Activated B cell treated with CpG ODN at 0.5 μM for 24 hours (primary cell): ENCODE measurements at regions not wholly inside any gene's neighbourhood (a gene's known extent, or its start where the extent isn't known, plus 50 kb on each side); places are given as distances from the start of the nearest gene placed in this dataset.

Source experiments
- ATAC-seq: fragments of 200-7000 bp; cut with Tn5 transposase; one replicate; pipeline ENCODE4 v1.10.0; 2021; ENCODE audit warnings: low read depth, mild to moderate bottlenecking, moderate library complexity
- CTCF ChIA-PET: fragments of 350-600 bp; sonication (Branson Sonifier 250); formaldehyde crosslinking; loops from one replicate; lab custom pipeline; 2021; ENCODE audit warnings: antibody characterized with exemption; lab: Charles Lee
- POLR2A ChIA-PET: fragments of 350-600 bp; sonication (Branson Sonifier 250); formaldehyde crosslinking; loops from one replicate; lab custom pipeline; 2021; ENCODE audit warnings: antibody characterized with exemption; lab: Charles Lee
- DNase-seq: peaks from one replicate; pipeline ENCODE4 v3.0.0; 2022
- H3K27ac Mint-ChIP-seq: one replicate; pipeline ENCODE4 v1.8.0; 2020; ENCODE audit warnings: mixed read lengths
- H3K27me3 Mint-ChIP-seq: one replicate; pipeline ENCODE4 v1.8.0; 2021; ENCODE audit warnings: mixed read lengths
- H3K36me3 Mint-ChIP-seq: one replicate; pipeline ENCODE4 v1.8.0; 2021; ENCODE audit warnings: low read depth, mixed read lengths
- H3K4me1 Mint-ChIP-seq: one replicate; pipeline ENCODE4 v1.8.0; 2021; ENCODE audit warnings: mixed read lengths
- H3K4me3 Mint-ChIP-seq: one replicate; pipeline ENCODE4 v1.8.0; 2020; ENCODE audit warnings: mild to moderate bottlenecking, mixed read lengths
- H3K9me3 Mint-ChIP-seq: one replicate; pipeline ENCODE4 v1.8.0; 2020; ENCODE audit warnings: mixed read lengths
- intact Hi-C: fragments of 100-400 bp; cut with micrococcal nuclease; formaldehyde crosslinking; loops from one replicate; pipeline ENCODE4 v1.15.1; 2024
- TF ChIP-seq, protein P1 (sequence below): fragments of 200-600 bp; IDR thresholded peaks from one replicate; pipeline ENCODE4 v1.8.0; 2022; ENCODE audit warnings: antibody characterized with exemption, mild to moderate bottlenecking

DNA sequence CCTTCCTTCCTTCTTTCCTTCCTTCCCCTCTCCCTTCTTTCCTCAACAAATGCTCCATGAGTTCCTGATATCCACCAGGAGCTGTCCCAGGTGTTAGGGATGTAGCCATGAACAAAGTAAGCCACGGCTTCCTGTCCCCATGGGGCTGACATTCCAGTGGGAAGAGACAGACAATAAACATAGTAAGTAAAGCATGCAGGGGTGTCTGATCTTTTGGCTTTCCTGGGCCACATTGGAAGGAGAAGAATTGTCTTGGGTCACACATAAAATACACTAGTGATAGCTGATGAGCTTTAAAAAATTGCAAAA, 81.5 kb upstream of the ZBTB40 start:
- POLR2A ChIA-PET: no interaction called here
- DNase-seq (no peak), ATAC-seq (no peak)
- peaks cover 21% of the 10 kb centered on the region for H3K27me3 Mint-ChIP-seq
- H3K27ac Mint-ChIP-seq: no peak overlapping the region
- H3K36me3 Mint-ChIP-seq: no peaks in the 10 kb centered on the region
- CTCF ChIA-PET: no interaction called here
- no peaks in the 10 kb centered on the region for H3K9me3 Mint-ChIP-seq
- TF ChIP-seq, protein P1, sequence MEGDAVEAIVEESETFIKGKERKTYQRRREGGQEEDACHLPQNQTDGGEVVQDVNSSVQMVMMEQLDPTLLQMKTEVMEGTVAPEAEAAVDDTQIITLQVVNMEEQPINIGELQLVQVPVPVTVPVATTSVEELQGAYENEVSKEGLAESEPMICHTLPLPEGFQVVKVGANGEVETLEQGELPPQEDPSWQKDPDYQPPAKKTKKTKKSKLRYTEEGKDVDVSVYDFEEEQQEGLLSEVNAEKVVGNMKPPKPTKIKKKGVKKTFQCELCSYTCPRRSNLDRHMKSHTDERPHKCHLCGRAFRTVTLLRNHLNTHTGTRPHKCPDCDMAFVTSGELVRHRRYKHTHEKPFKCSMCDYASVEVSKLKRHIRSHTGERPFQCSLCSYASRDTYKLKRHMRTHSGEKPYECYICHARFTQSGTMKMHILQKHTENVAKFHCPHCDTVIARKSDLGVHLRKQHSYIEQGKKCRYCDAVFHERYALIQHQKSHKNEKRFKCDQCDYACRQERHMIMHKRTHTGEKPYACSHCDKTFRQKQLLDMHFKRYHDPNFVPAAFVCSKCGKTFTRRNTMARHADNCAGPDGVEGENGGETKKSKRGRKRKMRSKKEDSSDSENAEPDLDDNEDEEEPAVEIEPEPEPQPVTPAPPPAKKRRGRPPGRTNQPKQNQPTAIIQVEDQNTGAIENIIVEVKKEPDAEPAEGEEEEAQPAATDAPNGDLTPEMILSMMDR: no peak
- H3K4me1 Mint-ChIP-seq: no peaks in the 10 kb centered on the region
- H3K4me3 Mint-ChIP-seq: no peak overlapping the region
- intact Hi-C loops: no loop called here

DNA sequence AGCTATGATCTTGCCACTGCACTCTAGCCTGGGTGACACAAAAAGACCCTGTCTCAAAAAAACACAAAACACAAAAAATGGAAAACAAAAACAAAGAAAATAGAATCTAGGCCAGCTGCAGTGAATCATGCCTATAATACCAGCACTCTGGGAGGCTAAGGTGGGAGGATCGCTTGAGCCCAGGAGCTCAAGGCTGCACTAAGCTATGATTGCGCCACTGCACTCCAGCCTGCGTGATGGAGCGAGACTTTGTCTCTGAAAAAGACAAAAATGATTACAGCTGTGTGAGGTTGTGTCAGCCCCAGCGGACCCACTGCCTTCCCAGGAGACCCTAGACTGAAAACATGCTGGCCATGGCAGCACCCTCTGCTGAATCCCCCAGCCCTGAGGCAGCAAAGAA, 80.2 kb upstream of the ZBTB40 start:
- H3K4me3 Mint-ChIP-seq: no peak overlapping the region
- H3K9me3 Mint-ChIP-seq: no peaks in the 10 kb centered on the region
- H3K4me1 Mint-ChIP-seq: no peaks in the 10 kb centered on the region
- CTCF ChIA-PET: no interaction called here
- peaks cover 20% of the 10 kb centered on the region for H3K27me3 Mint-ChIP-seq
- DNase-seq (no peak), ATAC-seq (no peak)
- POLR2A ChIA-PET: interaction anchor here (0.6 kb wide), 1 partner anchor 84 kb away, joined by 3 read pairs; no protein-coding TSS in a partner anchor
- H3K36me3 Mint-ChIP-seq: no peaks in the 10 kb centered on the region
- TF ChIP-seq, protein P1: no peak
- H3K27ac Mint-ChIP-seq: no peak overlapping the region
- intact Hi-C loops: no loop called here

DNA sequence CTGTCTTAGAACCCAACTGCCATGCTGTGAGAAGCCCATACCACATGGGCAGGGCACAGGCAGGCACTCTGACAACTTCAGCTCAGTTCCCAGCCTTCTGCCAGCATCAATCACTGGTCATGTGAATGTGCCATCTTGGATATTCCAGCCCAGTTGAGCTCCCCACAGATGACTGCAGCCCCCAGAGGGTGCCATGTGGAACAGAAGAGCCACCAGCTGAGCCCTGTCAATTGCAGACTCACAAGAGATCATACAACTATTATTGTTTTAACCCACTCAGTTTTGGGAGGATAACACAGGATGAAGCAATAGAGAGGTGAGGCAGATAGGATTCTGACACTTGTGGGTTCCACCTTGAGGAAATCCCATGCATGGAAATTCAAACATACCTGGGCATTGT, 78.4 kb upstream of the ZBTB40 start:
- DNase-seq: no peak
- no peaks in the 10 kb centered on the region for H3K4me1 Mint-ChIP-seq
- H3K9me3 Mint-ChIP-seq: no peaks in the 10 kb centered on the region
- H3K27ac Mint-ChIP-seq: no peak overlapping the region
- intact Hi-C loops: no loop called here
- POLR2A ChIA-PET: no interaction called here
- peaks cover 13% of the 10 kb centered on the region for H3K27me3 Mint-ChIP-seq
- no peak for ATAC-seq
- H3K36me3 Mint-ChIP-seq: no peaks in the 10 kb centered on the region
- TF ChIP-seq, protein P1: no peak
- CTCF ChIA-PET: no interaction called here
- H3K4me3 Mint-ChIP-seq: no peak overlapping the region

DNA sequence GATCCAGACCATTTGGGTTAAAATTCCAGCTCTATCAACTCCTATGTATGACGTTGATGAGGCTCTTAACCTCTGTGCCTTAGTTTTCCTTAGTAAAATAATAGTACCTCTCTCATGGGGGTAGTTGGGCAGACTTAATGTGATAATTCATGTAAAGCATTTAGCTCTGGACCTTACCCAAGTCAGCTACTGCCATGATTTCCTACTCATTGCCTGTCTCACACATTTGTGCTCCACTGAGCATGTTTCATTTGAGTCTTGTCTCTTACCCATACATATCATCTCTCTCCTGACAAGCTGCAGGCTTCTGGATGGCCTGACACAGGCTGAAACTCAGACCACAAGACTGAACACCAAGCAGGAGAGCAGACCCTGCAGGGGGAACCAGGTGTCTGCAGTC, 77.7 kb upstream of the ZBTB40 start:
- DNase-seq (no peak), ATAC-seq (no peak)
- no peaks in the 10 kb centered on the region for H3K9me3 Mint-ChIP-seq
- TF ChIP-seq, protein P1: no peak
- ChIA-PET CTCF (no interaction called here), POLR2A (no interaction called here)
- intact Hi-C loops: no loop called here
- peaks cover 12% of the 10 kb centered on the region for H3K27me3 Mint-ChIP-seq
- no peak overlapping the region for H3K4me3 Mint-ChIP-seq
- no peak overlapping the region for H3K27ac Mint-ChIP-seq
- H3K4me1 Mint-ChIP-seq: no peaks in the 10 kb centered on the region
- H3K36me3 Mint-ChIP-seq: no peaks in the 10 kb centered on the region

DNA sequence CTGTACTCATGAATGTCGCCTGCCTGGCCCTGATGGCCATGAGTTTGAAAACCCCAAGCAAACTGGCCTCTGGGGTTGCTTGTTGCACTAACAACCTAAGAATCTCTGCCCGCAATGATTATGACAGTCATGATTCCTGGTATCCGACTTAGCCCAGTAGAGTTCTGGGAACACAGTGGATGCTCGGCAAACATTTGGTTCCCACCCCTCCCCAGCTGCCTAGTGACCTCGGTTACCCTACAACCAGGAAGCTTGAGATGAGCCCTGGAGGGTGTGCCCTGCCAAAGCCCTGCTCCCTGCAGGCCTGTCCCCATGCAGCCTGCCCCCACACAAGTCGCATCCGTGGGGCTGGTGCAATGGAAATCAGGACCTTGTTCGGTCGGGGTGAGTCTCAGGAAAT, 76.0 kb upstream of the ZBTB40 start:
- Mint-ChIP-seq H3K9me3 (no peaks in the 10 kb centered on the region), H3K4me1 (no peaks in the 10 kb centered on the region), H3K36me3 (no peaks in the 10 kb centered on the region), H3K27me3 (peaks cover 4% of the 10 kb centered on the region), H3K27ac (no peak overlapping the region), H3K4me3 (no peak overlapping the region)
- intact Hi-C loops: no loop called here
- POLR2A ChIA-PET: no interaction called here
- CTCF ChIA-PET: no interaction called here
- DNase-seq (no peak), ATAC-seq (no peak)
- TF ChIP-seq, protein P1: no peak
